GM18519 (cell line): ENCODE measurements at regions not wholly inside any gene's neighbourhood (a gene's known extent, or its start where the extent isn't known, plus 50 kb on each side); places are given as distances from the start of the nearest gene placed in this dataset.

ENCODE experiments used
- ATAC-seq: cut with Tn5 transposase; IDR thresholded peaks from one replicate; pipeline ENCODE4 v1.9.1; 2021; ENCODE audit warnings: mild to moderate bottlenecking, moderate library complexity; ENCODE audit not compliant: unreplicated experiment, low FRiP score

- ATAC-seq = no peak
Observed at GRCh38 chr13:34347784-34348573, 530.0 kb downstream of the RFC3 start.

- ATAC-seq = no peak
Observed at GRCh38 chr13:34349091-34349722, 531.3 kb downstream of the RFC3 start.

- no peak for ATAC-seq
Observed at GRCh38 chr13:34350671-34351070, 532.7 kb downstream of the RFC3 start.

- no peak for ATAC-seq
Observed at GRCh38 chr13:34351134-34351533, 533.2 kb downstream of the RFC3 start.

GRCh38 chr13:34352958-34353357, 535.0 kb downstream of the RFC3 start:
- no peak for ATAC-seq

GRCh38 chr13:34356686-34357434, 538.9 kb downstream of the RFC3 start:
- ATAC-seq = no peak

- no peak for ATAC-seq
Observed at GRCh38 chr13:34357435-34358232, 539.7 kb downstream of the RFC3 start.

- no peak for ATAC-seq
Observed at GRCh38 chr13:34358811-34359513, 541.0 kb downstream of the RFC3 start.

- ATAC-seq = no peak
Observed at GRCh38 chr13:34360702-34361101, 542.8 kb downstream of the RFC3 start.

- ATAC-seq = no peak
Observed at GRCh38 chr13:34361560-34361959, 543.6 kb downstream of the RFC3 start.

GRCh38 chr13:34363266-34363665, 545.3 kb downstream of the RFC3 start:
- no peak for ATAC-seq

GRCh38 chr13:34364633-34365032, 546.7 kb downstream of the RFC3 start:
- no peak for ATAC-seq

GRCh38 chr13:34369931-34370330, 552.0 kb downstream of the RFC3 start:
- ATAC-seq = no peak

- no peak for ATAC-seq
Observed at GRCh38 chr13:34371108-34371507, 553.2 kb downstream of the RFC3 start.

- no peak for ATAC-seq
Observed at GRCh38 chr13:34371645-34372395, 553.9 kb downstream of the RFC3 start.

- ATAC-seq = no peak
Observed at GRCh38 chr13:34372581-34372980, 554.6 kb downstream of the RFC3 start.

GRCh38 chr13:34376483-34376882, 558.5 kb downstream of the RFC3 start:
- ATAC-seq = no peak

GRCh38 chr13:34381228-34381627, 560.8 kb upstream of the NBEA start:
- no peak for ATAC-seq

- no peak for ATAC-seq
Observed at GRCh38 chr13:34383728-34384127, 558.3 kb upstream of the NBEA start.
